ENCODE measurements at regions not wholly inside any gene's neighbourhood (a gene's known extent, or its start where the extent isn't known, plus 50 kb on each side); places are given as distances from the start of the nearest gene placed in this dataset.

DNA sequence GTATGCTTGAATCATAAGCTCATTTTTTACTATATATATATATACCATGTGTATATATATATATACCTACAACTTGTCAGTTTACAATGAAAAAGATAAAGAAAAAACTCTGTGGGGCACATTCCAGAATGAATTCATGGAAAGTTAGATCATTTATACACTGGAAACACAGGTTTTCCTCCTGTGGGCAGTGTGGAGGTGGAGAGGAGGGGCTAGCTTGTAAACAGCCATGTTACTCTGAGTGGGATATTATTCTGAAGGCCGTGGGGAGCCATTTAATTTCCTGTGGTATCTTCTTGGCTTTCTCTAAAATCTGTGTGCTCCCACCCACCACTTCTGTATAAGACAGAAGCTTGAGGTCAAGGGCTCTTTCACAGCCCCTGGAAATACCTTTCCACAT lies 273.4 kb upstream of the MTNR1B start:
- no peaks in the 10 kb centered on the region for H3K36me3 Mint-ChIP-seq (ENCODE audit: low read depth)
- DNase-seq = no peak
- CTCF ChIA-PET = no interaction called here
- intact Hi-C loops (cut with micrococcal nuclease) = no loop called here
- no peaks in the 10 kb centered on the region for H3K9me3 Mint-ChIP-seq
- H3K27ac Mint-ChIP-seq = no peak overlapping the region
- H3K27me3 Mint-ChIP-seq = no peaks in the 10 kb centered on the region
- TF ChIP-seq, protein P1, sequence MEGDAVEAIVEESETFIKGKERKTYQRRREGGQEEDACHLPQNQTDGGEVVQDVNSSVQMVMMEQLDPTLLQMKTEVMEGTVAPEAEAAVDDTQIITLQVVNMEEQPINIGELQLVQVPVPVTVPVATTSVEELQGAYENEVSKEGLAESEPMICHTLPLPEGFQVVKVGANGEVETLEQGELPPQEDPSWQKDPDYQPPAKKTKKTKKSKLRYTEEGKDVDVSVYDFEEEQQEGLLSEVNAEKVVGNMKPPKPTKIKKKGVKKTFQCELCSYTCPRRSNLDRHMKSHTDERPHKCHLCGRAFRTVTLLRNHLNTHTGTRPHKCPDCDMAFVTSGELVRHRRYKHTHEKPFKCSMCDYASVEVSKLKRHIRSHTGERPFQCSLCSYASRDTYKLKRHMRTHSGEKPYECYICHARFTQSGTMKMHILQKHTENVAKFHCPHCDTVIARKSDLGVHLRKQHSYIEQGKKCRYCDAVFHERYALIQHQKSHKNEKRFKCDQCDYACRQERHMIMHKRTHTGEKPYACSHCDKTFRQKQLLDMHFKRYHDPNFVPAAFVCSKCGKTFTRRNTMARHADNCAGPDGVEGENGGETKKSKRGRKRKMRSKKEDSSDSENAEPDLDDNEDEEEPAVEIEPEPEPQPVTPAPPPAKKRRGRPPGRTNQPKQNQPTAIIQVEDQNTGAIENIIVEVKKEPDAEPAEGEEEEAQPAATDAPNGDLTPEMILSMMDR (IDR thresholded peaks at IDR 0.05) = no peak
- no peak overlapping the region for H3K4me3 Mint-ChIP-seq
- no peak for ATAC-seq (ENCODE audit: low read depth)
- no peaks in the 10 kb centered on the region for H3K4me1 Mint-ChIP-seq
- POLR2A ChIA-PET = no interaction called here

DNA sequence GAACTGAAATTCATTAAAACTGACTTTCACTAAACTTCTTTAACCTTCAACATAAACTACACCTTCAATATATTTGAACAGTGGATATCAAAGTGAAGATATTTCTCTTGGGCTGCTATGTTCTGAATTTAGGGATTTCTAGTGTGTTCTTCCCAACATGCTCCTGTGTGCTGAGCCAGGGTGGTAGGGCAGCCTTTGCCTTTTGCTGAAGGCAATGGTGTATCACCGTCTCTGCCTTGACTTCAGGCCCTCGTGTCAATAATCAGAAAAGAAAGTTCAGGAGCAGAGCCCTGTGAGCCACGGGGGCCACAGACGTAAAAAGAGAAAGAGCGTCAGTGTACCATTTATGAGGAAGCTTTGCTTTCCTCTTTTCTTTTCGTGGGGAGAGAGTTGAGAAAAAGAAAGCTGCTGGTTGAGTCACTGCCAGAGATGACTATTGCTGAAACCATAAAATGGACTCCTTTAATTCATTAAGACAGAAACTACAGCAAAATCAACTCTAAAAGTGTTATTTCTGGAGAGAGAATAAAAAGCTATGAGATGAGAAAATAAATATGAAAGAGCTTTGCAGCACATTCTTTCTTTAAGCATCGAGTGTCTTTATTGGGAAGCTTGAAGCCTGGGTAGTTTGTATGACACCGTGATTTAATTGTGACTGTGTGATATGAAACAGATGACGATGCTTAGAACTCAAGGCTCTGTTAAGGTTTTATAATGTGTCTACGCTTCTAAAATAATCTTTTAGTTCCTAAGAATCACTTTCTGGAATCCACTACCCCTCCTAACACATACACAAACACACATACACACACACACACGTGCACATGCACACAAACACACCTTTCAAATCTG lies 271.8 kb upstream of the MTNR1B start:
- ATAC-seq (ENCODE audit: low read depth) (no peak), DNase-seq (no peak)
- H3K27me3 Mint-ChIP-seq = no peaks in the 10 kb centered on the region
- H3K4me1 Mint-ChIP-seq = no peaks in the 10 kb centered on the region
- ChIA-PET POLR2A (no interaction called here), CTCF (no interaction called here)
- TF ChIP-seq, protein P1 (IDR thresholded peaks at IDR 0.05) = no peak
- intact Hi-C loops (cut with micrococcal nuclease) = no loop called here
- H3K9me3 Mint-ChIP-seq = no peaks in the 10 kb centered on the region
- no peak overlapping the region for H3K4me3 Mint-ChIP-seq
- H3K36me3 Mint-ChIP-seq (ENCODE audit: low read depth) = no peaks in the 10 kb centered on the region
- H3K27ac Mint-ChIP-seq = no peak overlapping the region

DNA sequence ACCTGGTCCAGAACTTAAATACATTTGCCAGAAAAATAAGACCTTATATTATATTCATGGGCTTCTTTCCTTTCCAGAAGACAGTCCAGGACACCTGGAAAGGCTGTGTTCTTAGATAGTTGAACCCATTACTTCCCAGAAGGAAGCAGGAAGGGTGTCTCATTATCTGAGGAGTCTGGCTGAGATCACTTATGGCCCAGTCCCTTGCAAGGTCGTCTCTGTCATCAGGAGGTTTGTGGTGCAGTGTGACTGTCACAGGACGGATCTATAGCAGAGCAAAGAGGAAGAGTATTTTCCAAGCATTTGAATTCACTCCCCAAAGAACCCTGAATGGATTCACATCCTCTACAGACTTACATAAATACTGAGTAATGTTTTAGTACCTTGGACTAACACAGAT lies 270.7 kb upstream of the MTNR1B start:
- no peak for DNase-seq
- Mint-ChIP-seq H3K27me3 (no peaks in the 10 kb centered on the region), H3K36me3 (ENCODE audit: low read depth) (no peaks in the 10 kb centered on the region), H3K9me3 (no peaks in the 10 kb centered on the region), H3K4me3 (no peak overlapping the region), H3K4me1 (no peaks in the 10 kb centered on the region), H3K27ac (no peak overlapping the region)
- ChIA-PET POLR2A (no interaction called here), CTCF (no interaction called here)
- ATAC-seq (ENCODE audit: low read depth) = no peak
- intact Hi-C loops (cut with micrococcal nuclease) = no loop called here
- TF ChIP-seq, protein P1 (IDR thresholded peaks at IDR 0.05) = no peak

DNA sequence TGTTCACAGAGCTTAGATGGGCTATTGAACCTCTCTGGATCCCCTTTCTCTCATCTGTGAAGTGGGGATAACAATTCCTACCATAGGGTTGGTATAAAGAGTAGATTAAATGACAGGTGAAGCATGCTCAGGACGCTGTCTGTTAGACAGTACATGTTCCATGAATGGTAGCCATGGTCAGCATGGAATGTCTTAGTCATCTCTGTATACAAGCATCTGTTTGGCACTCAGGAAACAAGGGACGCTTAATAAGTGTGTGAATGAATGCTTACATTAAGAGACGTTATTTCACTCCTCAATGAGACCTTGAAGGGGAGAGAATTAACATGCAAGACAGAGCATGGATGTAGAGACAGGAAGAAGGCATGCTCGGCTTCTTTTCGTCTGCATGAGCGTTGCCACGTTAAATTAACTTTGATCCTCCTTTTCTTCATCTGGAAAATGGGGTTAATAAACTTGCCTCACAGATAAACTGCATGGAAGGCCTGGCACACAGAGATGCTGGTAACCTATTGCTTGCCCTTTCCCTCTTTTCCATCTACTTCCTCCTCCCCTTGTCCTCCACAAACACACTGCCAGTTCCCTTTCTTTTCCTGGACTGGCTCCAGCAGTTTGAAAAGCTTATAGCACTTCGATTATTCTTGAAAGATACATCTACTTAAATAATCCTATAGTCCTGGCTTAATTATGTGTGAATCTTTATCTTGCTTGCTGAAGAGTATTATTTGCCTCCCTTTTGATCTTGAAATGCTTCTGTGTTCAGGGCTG lies 267.2 kb upstream of the MTNR1B start:
- no peak for ATAC-seq (ENCODE audit: low read depth)
- no peaks in the 10 kb centered on the region for H3K36me3 Mint-ChIP-seq (ENCODE audit: low read depth)
- H3K27me3 Mint-ChIP-seq = no peaks in the 10 kb centered on the region
- intact Hi-C loops (cut with micrococcal nuclease) = no loop called here
- no peak for DNase-seq
- H3K9me3 Mint-ChIP-seq = no peaks in the 10 kb centered on the region
- H3K27ac Mint-ChIP-seq = no peak overlapping the region
- TF ChIP-seq, protein P1 (IDR thresholded peaks at IDR 0.05) = no peak
- ChIA-PET CTCF (no interaction called here), POLR2A (no interaction called here)
- H3K4me1 Mint-ChIP-seq = no peaks in the 10 kb centered on the region
- H3K4me3 Mint-ChIP-seq = no peak overlapping the region

DNA sequence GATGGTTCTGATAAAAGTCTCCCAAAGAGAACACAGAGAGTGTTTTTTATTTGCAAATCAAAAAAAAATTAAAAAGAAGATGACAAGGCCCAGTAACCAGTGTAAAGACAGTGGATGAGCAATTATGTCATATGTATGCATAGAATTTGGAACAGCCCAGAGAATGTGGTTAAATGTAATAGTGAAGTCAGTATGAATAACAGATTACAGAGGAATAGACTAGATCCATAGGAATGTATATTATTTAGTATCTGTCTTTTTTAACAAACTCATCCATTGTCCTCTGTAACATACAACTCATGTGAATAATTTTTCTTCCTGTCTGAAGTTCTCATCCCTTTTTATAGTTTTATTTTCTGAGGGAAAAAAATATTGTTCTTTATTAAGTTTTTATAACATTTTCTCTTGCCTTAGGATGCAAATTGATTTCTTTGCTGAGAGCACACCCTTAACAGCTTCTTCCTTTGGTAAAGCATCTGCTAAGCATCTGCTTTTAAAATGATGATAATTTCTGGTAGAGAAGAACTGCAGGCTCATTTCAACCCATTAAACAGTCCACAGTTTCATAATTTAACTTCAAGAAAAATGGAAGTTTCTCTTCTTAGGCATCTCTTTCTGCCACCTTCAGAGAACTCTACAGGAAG lies 266.5 kb upstream of the MTNR1B start:
- Mint-ChIP-seq H3K27me3 (no peaks in the 10 kb centered on the region), H3K9me3 (no peaks in the 10 kb centered on the region), H3K4me3 (no peak overlapping the region), H3K4me1 (no peaks in the 10 kb centered on the region), H3K27ac (no peak overlapping the region), H3K36me3 (ENCODE audit: low read depth) (no peaks in the 10 kb centered on the region)
- ATAC-seq (ENCODE audit: low read depth) (no peak), DNase-seq (no peak)
- POLR2A ChIA-PET = no interaction called here
- CTCF ChIA-PET = no interaction called here
- TF ChIP-seq, protein P1 (IDR thresholded peaks at IDR 0.05) = no peak
- intact Hi-C loops (cut with micrococcal nuclease) = no loop called here

All from activated B cell treated with CpG ODN at 0.5 μM for 24 hours (primary cell).